Astrocyte of the cerebellum (primary cell): ENCODE measurements at regions not wholly inside any gene's neighbourhood (a gene's known extent, or its start where the extent isn't known, plus 50 kb on each side); places are given as distances from the start of the nearest gene placed in this dataset.

ENCODE experiments used
- DNase-seq: peaks from one replicate; pipeline ENCODE4 v3.0.0-alpha.2; 2011; ENCODE audit warnings: low read depth
- H3K4me3 ChIP-seq: 2 replicates; pipeline ENCODE4 v1.5.1; 2011; ENCODE audit warnings: mild to moderate bottlenecking, low read depth, low read length, moderate library complexity
- in situ Hi-C: cut with HindIII; loops from 2 replicates; pipeline ENCODE4 v1.10.0; 2017; ENCODE audit warnings: low sequenced_read_pairs
- TF ChIP-seq, protein P1 (sequence below): IDR thresholded peaks from 2 replicates; pipeline ENCODE4 v1.5.1; 2012; ENCODE audit warnings: low read length, low read depth, moderate library complexity, mild to moderate bottlenecking; ENCODE audit errors: missing control alignments

DNA sequence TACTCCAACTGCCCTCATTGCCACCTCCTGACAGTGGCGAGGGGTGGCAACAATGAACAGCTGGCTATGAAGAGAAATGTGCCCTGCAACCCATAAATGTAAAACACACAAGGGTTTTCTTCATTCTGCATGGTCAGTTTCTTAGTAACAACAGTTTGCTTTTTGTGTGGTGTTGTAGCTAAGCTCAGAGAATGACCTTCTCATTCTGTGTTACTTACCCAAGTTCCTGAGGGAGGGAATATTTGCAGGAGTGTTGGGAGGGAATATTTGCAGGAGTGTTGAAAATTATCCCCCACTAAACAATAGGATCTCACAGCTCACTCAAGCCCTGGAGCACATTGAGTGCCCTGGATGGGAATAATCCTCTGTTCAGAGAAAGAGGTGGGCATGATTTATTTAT, 456.4 kb upstream of the CDH4 start:
- no peak overlapping the region for H3K4me3 ChIP-seq
- DNase-seq = no peak
- in situ Hi-C loops = no loop called here
- TF ChIP-seq, protein P1, sequence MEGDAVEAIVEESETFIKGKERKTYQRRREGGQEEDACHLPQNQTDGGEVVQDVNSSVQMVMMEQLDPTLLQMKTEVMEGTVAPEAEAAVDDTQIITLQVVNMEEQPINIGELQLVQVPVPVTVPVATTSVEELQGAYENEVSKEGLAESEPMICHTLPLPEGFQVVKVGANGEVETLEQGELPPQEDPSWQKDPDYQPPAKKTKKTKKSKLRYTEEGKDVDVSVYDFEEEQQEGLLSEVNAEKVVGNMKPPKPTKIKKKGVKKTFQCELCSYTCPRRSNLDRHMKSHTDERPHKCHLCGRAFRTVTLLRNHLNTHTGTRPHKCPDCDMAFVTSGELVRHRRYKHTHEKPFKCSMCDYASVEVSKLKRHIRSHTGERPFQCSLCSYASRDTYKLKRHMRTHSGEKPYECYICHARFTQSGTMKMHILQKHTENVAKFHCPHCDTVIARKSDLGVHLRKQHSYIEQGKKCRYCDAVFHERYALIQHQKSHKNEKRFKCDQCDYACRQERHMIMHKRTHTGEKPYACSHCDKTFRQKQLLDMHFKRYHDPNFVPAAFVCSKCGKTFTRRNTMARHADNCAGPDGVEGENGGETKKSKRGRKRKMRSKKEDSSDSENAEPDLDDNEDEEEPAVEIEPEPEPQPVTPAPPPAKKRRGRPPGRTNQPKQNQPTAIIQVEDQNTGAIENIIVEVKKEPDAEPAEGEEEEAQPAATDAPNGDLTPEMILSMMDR = no peak

DNA sequence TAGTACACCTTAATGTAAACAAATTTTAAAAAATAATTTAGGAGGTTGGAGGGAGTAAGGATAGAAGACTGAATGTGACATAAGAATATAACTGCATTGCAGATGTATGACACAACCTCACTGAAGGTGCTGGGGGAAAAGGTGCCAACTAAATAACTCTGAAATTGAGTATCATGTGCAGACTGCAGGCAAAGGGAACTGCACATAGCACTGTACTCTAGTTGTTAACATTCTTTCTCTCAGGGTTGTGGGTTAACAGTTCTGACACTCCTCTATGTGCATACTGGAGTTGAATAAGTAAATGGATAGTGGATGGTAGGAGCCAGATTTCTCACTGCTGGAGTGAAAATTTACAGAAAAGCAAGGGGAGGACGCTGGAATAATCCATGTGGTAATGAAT, 451.9 kb upstream of the CDH4 start:
- H3K4me3 ChIP-seq = no peak overlapping the region
- no peak for DNase-seq
- TF ChIP-seq, protein P1 = no peak
- in situ Hi-C loops = no loop called here

DNA sequence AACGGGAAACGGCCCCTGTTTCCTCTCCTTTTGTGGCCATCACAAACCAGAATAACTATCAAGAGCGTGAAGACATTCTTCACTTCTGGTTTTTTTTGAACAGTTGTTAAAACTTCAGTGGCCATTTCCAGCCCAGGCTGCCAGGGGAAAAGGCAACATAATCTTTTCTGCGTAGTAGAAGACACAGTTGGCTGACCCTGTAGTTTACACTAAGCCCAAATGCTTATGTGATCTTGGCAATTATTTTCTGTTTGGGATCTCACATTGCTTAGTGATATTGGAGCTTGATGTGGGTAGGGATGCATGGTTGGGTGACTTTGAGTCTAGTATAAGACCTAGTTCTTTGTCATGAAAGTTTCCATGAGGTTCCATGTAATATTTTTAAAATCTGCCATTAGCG, 449.4 kb upstream of the CDH4 start:
- in situ Hi-C loops = no loop called here

DNA sequence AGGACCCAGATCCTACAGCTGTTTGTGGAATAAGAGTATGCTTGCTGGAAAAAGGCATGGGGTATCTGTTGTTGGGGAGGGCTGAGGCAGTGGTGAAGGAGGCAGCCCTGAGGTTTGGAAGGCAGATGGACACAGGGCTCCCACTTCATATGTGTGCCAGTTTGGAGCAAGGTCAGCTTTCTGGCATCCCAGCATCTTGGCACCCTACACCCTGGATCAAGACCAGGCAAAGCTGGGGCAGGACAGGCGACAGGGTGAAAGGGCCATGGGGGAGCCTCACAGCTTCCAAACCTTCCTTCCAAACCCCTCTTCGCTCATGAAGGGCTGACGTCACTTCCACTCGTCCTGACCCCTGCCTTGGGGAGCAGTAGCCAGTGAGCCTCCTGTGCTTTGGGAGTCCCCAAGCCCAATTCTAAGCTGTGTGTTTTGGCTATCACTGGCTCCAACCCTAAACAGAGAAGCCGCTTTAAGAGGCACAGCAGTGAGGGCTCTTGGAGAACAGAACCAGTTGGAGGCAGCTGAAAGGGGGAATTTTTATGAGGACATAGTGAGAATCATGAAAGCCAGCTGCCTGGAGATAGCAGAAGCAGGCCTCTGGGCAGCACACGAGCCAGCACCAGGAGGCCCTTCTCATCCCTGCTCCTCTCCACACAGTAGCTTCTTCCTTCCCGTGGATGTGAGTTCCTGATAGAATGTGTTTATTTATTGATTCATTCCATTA, 448.6 kb upstream of the CDH4 start:
- DNase-seq = no peak
- no peak overlapping the region for H3K4me3 ChIP-seq
- in situ Hi-C loops = no loop called here
- TF ChIP-seq, protein P1 = no peak

More for the DNA sequence above, 449.4 kb upstream of the CDH4 start:
- no peak for DNase-seq
- H3K4me3 ChIP-seq = no peak overlapping the region
- TF ChIP-seq, protein P1 = no peak

DNA sequence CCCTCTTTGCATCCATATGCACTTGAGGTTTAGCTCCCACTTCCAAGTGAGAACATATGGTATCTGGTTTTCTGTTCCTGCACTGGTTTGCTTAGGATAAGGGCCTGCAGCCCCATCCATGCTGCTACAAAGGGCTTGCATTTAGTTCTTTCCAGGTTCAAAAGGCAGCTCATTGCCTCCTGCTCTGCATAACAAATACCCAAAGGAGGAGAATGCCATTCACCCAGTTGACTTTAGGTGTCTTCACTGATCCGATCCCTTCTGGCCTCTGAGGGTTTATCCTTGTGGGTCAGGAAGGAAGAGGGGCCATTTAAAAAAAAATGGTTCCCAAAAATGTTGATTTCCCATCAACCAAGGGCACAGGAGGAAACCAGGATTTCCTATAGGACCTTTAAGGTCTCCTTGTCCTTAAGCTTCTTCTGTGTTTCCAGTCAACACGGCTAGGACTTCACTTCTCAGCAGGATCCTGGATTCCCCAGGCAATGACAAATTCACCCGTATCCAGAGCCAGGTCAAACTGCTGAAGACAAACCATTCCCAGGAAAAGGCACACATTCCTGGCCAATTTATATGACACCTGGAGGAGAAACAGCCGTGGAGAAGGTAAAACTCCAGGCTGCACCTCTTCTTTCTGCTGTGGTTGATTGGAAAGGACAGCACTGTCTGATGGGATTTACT, 447.7 kb upstream of the CDH4 start:
- no peak for DNase-seq
- H3K4me3 ChIP-seq = no peak overlapping the region
- TF ChIP-seq, protein P1 = no peak
- in situ Hi-C loops = no loop called here

DNA sequence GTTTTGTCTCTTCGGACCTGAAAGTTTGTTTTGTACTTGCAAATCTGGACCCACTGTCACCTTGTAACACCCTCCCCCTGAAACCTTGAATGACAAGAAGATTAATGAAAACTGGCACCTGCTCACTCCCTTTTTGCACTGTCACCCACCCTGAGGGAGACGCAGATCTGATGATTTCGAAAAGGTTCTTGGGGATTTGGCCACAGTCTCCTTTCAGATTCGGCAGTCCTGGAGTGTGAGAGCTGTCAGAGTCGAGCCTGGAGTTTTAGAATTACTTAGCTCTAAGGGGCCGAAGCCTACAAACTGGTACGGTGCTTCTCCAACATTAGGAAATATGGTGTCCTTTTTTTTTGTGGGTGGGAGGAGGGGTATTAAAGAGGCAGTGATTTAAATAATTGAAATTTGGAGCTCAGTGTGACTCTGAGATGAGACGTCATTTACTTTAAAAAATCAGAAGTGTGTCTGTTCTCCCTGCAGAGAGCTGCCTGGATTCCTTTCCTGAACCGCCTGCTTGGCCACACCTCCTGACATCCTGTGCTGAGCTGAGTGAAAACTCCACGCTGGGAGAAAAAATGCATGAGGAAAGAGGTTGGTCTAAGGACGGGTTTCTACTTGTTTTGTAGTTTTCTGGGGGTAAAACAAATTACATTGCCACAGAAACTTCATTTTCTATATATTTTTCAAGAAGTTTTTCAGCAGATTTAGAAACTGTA, 447.0 kb upstream of the CDH4 start:
- DNase-seq = no peak
- in situ Hi-C loops = no loop called here
- no peak overlapping the region for H3K4me3 ChIP-seq
- TF ChIP-seq, protein P1 = no peak
